GM21619 (cell line): ENCODE measurements at regions not wholly inside any gene's neighbourhood (a gene's known extent, or its start where the extent isn't known, plus 50 kb on each side); places are given as distances from the start of the nearest gene placed in this dataset.

ENCODE experiments used
- ATAC-seq: cut with Tn5 transposase; IDR thresholded peaks from one replicate; pipeline ENCODE4 v1.9.1; 2021; ENCODE audit not compliant: unreplicated experiment

DNA sequence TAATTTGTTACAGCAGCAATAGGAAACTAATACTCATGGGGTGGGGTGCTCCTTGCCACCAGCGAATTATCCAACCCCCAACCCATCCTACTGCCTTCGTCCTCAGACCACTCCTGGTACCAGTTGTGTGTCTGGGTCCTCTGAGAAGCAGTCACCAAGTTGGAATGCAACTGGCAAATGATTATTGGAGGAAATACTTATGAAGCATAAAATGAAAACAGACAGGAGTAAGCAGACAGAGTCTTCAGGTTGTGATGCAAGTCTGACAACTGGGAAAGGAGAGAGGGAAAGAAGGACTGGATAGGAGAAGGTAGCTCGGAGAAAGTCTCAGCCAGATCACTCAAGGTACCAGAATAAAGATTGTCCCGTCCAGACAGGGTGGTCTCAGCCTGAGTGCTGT is 181.1 kb upstream of the ARID2 start:
- ATAC-seq, result no peak

DNA sequence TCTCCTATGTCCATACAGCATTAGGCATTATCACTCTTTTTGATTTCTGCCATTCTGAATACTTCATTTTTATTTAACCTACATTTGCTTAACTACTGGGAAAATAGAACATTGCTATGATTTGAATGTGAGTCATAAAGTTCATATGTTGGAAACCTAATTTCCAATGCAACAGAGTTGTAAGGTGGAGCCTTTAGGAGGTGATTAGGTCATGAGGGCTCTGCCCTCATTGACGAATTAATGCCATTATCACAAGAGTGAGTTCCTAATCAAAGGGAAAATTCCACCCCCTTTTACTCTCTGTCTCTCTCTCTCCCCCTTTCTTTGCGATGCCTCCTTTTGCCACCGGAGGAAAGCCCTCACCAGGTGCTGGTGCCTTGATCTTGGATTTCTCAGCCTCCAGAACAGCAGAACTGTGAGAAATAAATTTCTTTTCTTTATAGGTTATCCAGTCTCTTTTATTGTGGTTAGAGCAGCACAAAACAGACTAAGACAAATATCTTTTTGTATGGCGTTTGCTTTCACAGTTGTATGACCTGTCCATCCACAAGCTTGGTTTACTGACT is 180.1 kb upstream of the ARID2 start:
- ATAC-seq, result no peak

DNA sequence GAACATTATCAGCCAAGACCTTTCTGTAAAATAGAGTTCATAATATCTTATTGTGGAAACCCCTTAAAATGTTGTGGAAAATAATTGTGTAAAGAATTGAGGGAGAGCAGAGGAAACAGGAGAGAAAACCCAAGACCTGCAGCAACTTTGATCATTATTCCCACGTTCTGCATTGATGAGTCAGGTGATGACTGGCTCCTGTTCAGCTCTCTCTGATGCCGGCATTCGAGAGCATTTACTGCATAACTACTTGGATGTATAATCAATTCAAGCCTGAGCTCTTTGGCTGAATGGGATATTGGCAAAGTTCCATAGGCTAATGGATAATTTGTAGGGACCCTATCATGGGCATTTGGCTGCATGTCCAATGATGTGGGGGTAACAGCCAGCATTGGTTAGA is 176.3 kb upstream of the ARID2 start:
- ATAC-seq, result no peak

DNA sequence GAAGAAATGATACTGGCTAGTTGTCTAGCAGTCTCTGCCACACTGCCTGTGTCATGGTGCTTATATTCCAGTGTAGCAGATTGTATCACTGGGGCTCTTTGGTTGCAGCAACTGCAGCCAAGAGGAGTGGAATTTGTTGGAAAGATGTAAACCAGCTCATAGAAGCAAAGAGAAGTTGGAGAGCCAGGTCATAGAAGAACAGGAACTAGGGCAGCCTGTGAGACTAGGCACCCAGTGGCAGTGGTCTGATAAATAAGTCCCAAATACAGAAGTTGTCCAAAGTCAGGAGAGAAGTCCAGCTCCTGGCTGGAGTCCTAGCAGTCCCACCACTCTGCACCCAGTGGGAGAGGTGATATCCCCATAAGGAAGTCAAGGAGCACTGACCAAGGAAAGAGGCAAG is 172.5 kb upstream of the ARID2 start:
- no peak for ATAC-seq

DNA sequence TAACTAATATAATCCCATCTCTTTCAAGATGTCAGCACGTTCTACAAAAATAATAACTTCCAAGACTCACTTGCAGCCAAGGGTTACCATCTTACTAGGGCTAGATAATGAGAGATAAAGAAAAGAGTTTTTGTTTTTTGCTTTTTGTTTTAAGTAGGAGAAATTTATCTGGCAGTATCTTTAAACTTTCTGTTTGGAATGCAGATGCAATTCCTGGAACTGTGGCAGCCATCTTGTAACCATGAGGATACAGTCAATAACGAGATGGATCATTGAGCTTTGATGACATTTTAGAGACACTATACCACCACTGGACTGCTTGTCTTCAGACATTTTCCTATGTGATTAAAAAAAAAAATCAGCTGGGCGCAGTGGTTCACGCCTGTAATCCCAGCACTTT is 171.2 kb upstream of the ARID2 start:
- ATAC-seq, result no peak

DNA sequence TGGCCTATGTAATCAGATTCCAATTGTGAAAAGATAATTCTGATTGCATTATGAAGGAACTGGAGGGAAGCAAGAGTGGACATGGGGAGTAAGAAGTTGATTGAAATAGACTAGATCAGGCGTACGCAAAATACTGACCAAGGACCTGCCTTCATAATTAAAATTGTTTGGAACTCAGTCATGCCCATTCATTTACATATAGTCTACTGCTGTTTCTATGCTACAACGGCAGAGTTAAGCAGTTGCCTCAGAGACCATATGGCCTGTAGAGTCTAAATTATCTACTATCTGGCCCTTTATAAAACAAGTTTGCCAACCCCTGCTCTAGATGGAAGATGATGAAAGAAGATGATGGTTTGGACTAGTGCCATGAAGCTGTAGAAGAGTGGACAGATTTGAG is 170.0 kb upstream of the ARID2 start:
- ATAC-seq, result no peak

DNA sequence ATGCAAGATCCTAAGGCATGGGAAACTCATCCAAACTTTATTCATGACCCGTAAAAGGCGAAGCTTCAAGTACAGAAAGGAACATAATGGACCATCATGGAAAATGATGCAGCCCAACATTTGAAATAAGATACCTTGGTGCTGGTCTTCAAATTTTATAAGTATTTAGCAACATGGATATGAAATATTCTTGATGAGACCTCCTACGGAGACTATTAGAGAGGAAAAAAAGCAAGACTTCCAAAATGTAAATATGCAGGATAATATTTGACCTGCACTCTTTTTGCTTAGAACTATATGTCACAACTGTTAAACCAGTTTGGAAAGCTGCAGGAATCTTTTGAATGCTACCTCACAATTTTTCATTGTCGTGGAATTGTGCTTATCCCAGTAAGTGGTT is 168.8 kb upstream of the ARID2 start:
- ATAC-seq, result no peak

DNA sequence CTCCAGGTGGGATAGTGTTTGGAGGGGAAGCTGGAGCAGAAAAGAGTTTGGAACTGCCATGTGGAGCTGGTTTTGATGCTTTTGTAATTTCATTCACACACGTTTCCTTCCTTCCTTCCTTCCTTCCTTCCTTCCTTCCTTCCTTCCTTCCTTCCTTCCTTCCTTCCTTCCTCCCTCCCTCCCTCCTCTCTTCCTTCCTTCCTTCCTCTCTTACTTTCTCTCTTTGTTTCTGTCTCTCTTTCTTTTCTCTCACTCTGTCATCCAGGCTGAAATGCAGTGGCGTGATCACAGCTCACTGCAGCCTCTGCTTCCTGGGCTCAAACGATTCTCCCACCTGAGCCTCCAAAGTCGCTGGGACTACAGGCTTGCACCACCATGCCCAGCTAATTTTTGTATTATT is 168.0 kb upstream of the ARID2 start:
- ATAC-seq, result no peak

DNA sequence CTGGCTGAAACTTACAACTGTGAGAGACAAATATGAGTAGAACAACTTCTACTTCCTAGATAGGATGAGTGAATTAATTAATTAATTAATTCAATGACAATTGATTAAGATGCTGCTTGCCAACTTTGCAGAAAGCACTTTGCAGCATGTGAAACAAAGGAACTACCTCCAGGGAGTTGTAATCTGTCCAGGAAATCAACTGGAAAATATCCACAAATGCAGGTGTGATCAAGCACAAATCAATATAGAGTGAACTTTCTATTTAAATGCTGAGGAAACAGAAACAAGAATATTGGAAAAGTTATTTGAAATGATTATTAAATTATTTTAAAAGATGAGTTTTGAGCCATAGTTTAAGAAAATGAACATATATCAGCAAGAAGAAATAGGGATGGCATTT is 163.9 kb upstream of the ARID2 start:
- ATAC-seq, result no peak

DNA sequence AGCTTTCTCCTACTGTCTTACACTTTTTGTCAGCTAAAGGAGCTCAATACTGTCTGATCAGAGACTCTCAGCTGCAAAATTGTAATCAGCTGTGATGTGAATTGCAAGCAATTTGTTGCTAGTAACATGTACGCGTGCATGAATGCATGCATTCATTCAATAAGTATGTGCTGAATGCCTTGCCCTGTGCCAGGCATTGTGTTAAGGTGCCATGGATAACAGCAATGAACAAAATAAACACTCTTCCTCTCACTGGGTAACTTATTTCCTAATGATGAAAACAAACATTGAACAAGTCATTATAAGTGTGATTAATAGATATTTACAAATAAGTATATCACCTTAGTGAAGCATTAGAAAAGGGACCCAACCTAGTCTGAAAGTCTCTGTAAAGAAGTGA is 163.2 kb upstream of the ARID2 start:
- no peak for ATAC-seq

DNA sequence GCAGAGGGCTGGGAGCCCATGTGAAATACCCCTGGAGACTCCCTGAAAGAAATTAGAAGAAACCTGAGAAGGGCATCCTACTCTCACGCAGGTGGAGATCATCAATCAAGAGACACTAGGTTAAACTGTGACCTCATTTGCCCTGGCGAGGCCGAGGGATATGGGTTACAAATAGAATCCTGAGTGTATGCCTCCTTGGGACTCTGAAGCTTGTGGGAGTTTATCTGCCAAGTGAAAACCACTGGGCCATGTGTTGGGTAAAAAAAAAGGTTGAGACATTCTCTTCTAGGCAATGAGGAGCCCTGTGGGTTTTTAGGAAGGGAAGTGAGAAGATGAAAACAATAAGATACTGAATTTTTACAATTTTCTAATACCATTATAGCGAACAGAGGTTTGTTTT is 160.7 kb upstream of the ARID2 start:
- no peak for ATAC-seq

DNA sequence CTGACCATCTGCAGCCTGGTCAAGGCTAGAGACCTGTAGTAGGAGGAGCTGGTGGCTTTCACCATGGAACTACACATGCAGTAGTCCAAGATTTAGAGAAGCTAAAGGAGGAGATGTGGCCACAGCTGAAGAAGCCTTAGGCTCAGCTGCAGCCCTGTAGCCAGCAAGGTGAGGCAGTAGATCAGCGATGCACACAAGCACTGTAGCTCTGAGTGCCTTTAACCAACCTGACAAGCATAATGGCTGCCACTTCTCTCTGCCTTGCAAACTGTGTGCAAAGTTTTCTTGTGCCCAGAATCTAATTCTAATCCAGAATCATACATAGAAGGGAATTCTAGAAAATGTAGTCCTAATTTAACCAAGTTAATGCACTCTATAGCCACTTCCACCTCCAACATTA is 159.0 kb upstream of the ARID2 start:
- ATAC-seq, result no peak

DNA sequence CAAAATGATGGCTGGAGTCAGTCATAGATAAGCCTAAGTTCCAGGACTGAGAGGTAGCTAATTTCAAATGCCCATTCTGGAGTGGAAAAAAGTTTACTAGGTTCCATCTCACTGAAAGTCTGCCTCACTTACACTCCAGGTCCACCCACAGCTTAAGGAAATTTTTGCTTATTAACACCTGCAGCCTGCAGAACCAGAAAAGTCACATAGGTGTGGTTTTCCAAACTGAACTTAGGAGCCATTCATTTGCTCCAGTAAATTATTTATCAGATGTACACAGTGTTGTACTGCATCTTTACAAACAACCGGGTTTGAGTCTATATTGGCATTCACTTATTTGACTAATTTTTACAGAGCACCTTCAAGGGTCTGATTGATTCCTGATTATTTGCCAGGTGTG is 157.4 kb upstream of the ARID2 start:
- no peak for ATAC-seq

DNA sequence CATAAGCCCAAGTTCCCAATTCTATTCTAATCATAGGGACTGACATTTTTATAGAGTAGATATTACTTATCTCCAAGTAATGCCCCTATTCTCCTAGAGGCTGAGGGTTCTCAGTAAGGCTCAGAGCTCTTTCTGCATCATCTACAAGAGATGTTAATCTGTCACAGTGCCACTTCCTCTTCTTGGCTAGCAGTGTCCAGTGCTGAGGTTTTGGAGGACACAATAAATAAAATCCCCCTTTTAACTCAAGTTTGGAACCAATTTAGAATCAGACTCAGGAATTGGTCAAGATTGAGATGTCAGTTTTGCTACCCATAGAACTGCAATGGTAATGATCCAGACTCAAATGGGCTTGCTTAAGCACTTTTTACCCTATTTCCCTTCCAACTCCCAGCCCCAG is 154.1 kb upstream of the ARID2 start:
- peak; percentile 34 for ATAC-seq

DNA sequence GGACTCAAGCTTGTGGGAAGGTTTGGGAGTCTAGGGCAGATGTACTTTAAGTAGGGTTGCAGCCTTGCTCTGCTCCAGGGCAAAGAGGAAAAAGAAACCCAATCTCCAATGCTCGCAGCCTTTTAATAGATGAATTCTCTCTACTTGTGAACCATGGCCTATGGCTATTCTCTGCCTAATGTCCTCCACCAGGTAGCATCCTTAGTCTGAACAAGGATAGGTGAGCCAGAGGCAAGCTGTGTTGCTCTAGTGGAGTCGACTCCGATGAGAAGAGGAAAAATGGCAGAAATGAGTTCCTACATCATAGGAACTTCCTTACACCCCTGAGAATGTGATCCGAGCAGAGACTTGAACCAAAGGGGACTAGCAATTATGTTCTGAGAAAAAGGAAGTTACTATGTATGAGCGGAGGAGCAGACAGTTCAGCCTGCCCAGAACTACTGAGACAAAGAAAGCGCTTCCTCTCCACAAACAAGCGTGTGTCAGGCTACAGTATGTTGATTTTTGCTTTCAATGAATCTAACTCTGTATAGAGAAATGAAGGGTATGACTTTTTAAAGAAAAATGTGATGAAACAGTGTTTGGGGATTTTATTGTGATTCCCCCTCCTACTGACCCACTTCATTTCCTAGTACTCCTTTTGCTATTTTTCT is 153.6 kb upstream of the ARID2 start:
- peak; percentile 68 for ATAC-seq

DNA sequence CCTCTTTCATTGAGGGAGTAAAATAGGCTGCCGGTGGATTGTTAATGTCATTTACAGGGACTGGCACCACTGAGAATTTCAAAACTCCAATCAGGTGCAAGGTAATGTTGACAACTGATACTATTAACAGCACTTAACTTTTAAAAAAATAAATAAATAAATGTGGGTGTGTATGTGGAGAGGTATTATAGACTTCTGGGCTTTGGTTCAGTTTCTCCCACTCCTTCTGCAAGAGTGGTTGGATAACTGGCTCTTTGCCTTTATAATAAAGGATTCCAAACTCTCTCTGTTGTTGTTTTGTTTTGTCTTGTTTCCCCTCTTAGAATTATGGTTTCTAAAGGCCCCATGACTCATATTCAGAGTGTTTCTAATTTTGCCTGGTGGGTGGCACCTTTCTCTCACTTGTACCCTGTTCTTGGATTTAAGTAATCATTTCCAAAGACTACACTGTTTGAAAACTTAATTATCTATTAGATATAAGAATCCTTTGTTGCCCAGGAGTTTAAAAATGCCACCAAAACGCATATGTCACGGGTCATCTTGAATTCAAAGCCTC is 151.6 kb upstream of the ARID2 start:
- no peak for ATAC-seq

DNA sequence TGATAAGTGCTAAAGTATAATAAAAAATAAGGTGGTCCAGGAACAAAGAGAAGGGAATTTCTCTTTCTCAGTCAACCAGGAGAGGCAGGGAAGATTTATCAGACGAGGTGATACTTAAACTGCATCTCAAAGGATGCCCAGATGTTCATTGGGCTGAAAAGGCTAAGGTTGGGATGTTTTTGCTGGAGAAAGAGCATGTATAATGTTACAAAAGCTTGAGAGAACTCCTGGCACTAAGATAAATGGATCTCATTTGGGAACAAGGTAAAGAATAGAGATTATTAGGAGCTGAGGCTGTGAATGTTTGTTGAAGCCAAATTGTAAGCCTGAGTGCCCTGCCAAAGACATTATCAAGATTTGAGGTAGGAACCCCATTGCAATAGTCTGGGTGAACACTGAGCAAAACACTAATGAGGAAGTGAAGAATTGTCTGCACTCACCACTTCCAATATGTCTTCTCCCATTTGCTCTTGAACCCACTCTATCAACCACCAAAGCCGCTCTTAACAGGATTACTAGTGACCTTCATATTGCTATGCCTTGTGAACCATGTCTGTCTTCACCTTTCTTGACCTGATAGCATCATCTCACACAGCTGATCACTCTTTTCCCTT is 149.0 kb upstream of the ARID2 start:
- ATAC-seq, result no peak

DNA sequence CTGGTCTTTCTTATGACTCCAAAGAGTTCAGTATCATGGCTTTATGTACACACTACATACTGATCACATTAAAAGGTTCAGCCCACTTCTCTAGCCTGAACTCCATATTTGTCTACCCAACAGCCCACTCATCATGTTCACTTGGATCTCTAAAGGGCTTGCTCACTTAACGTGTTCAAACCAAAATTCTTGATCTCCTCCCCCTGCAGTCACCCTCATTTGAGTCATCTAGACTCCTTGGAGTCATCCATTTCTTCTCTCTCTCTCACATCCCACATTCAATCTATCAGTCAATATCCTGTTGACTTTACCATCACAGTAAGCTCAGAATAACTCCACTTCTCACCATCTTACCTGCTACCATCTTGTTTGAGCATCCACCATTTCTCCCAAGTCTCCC is 148.4 kb upstream of the ARID2 start:
- no peak for ATAC-seq

DNA sequence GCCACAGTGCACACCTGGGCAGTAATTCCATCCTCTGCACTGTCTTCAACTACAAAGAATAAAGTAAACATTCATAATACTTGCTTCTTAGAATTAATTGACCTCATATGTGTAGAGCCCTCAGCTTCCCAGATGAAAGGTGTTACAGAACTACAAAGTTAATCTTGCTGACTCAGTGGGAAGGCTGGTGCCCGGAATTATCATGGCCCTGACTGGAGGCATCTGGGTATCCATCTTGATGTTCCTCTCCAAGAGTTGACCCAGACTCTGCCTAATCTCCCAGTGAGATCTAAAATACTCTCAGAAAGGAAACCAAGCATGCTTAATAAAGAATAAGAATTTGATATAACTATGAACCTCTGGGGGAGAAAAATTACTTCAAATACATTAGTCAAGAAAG is 147.0 kb upstream of the ARID2 start:
- ATAC-seq, result no peak

DNA sequence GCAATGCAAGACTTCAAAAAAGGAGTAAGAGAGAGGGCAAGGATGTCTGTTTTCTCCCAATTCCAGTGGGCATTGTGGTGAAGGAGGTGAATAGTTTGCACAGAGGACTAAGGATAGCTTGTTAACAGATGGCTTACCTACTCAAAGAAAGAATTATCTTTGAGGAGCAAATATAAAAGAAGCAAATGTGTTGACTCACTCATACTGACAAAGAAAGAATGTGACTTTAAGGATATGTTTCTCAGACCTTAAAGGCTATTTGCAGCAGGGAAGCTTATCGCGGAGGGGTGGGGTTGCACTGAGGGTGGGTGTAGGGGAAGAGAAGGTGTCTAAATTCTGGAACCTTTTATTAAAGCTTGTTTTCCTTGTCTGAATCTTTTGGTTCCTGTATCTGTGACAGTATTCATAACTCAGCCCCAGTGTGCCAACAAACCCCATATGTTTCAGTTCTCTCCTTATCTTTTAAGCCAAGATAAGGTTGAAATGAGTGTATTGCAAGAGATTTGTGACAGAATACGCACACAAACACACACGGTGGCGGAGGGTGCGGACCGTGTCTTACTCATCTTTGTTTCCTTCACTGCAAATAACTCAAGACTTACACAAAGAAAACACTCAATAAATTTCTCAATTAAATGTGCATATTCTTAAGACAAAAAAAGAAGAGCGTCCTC is 146.4 kb upstream of the ARID2 start:
- ATAC-seq, result no peak

DNA sequence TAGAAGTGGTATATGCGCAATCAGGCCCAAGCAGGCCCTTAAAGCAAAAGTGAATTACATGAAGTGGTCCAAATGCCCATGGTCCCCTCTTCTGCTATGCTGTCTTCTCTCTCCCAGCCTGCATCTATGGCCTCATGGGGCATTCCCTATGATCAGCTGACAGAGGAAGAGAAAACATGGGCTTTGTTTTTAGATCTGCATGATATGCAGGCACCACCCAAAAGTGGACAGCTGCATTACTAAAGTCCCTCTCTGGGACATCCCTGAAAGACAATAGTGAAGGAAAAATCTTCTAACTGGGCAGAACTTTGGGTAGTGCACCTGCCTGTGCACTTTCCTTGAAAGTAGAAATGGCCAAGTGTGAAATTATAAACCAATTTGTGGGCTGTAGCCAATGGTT is 145.2 kb upstream of the ARID2 start:
- no peak for ATAC-seq
